ENCODE measurements at regions not wholly inside any gene's neighbourhood (a gene's known extent, or its start where the extent isn't known, plus 50 kb on each side); places are given as distances from the start of the nearest gene placed in this dataset.
A peak's percentile ranks its signal among the peaks of the same experiment; 100 is the strongest.

DNA sequence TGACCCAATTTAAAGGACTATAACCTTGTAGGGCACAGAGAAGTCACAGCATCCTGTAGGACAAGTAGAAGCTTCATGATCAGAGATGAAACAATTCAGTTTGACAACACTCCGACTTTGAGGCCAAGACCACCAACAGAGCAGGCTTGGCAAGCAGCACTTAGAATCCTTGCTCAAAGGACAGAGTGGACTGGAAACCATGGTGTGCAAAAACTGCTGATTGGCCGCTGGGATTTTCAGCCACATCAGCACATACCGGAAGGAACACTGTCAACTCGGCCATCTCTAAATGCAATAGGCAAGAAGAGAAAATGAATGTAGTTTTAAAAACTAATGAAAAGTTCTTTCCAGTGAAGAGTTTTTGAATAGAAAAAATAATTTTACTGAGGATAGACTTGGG lies 92.0 kb upstream of the PRMT6 start:
- no peak for DNase-seq
- Histone ChIP-seq H3K9me3 (ENCODE audit: severe bottlenecking) (no peaks in the 10 kb centered on the region), H3K27me3 (ENCODE audit: insufficient read depth, low read depth, severe bottlenecking) (no peaks in the 10 kb centered on the region), H3K27ac (no peak overlapping the region), H3K36me3 (no peaks in the 10 kb centered on the region), H3K4me3 (ENCODE audit: low read depth, low read length) (no peak overlapping the region)
- TF ChIP-seq, protein P1, sequence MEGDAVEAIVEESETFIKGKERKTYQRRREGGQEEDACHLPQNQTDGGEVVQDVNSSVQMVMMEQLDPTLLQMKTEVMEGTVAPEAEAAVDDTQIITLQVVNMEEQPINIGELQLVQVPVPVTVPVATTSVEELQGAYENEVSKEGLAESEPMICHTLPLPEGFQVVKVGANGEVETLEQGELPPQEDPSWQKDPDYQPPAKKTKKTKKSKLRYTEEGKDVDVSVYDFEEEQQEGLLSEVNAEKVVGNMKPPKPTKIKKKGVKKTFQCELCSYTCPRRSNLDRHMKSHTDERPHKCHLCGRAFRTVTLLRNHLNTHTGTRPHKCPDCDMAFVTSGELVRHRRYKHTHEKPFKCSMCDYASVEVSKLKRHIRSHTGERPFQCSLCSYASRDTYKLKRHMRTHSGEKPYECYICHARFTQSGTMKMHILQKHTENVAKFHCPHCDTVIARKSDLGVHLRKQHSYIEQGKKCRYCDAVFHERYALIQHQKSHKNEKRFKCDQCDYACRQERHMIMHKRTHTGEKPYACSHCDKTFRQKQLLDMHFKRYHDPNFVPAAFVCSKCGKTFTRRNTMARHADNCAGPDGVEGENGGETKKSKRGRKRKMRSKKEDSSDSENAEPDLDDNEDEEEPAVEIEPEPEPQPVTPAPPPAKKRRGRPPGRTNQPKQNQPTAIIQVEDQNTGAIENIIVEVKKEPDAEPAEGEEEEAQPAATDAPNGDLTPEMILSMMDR (IDR thresholded peaks at IDR 0.05; ENCODE audit: low read depth, low read length) = no peak

DNA sequence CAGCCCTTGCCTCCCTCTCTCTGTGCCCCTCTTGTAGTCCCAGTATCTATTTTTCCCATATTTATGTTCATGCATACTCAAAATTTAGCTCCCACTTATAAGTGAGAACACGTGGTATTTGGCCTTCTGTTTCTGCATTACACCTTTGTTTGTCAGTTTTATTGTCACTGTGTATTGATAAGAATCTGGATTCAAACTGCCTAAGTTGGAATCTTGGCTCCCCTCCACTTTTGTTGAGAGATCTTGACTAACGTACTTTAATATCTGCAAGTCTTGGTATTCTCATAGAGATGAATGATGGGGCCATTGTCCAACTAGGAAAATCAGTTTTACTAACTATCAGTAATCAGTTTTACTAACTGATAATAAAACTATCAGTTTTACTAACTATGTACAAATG lies 87.8 kb upstream of the PRMT6 start:
- TF ChIP-seq, protein P1 (IDR thresholded peaks at IDR 0.05; ENCODE audit: low read depth, low read length) = no peak
- no peaks in the 10 kb centered on the region for H3K36me3 ChIP-seq
- no peaks in the 10 kb centered on the region for H3K9me3 ChIP-seq (ENCODE audit: severe bottlenecking)
- no peak overlapping the region for H3K4me3 ChIP-seq (ENCODE audit: low read depth, low read length)
- H3K27me3 ChIP-seq (ENCODE audit: insufficient read depth, low read depth, severe bottlenecking) = no peaks in the 10 kb centered on the region
- DNase-seq = no peak
- H3K27ac ChIP-seq = no peak overlapping the region

DNA sequence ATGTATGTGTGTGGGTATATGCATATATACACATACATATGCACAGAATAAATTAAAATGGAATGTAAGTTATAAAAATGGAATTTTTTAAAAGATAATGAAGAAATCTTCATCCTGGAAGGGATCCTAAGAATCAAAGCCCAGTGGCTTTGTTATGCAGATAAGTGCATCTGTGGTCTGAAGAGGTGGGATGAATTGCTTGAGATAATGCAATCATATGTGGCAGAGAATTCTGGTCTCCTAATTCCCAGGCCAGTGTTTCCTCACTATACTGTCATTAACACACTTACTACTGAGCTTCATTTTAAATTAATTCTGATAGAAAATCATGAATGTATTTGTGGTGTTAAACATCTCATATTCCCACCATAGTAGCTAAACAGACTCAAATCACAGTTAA lies 86.7 kb upstream of the PRMT6 start:
- Histone ChIP-seq H3K27ac (no peak overlapping the region), H3K27me3 (ENCODE audit: insufficient read depth, low read depth, severe bottlenecking) (no peaks in the 10 kb centered on the region), H3K36me3 (no peaks in the 10 kb centered on the region), H3K9me3 (ENCODE audit: severe bottlenecking) (no peaks in the 10 kb centered on the region), H3K4me3 (ENCODE audit: low read depth, low read length) (no peak overlapping the region)
- no peak for DNase-seq
- TF ChIP-seq, protein P1 (IDR thresholded peaks at IDR 0.05; ENCODE audit: low read depth, low read length) = no peak

DNA sequence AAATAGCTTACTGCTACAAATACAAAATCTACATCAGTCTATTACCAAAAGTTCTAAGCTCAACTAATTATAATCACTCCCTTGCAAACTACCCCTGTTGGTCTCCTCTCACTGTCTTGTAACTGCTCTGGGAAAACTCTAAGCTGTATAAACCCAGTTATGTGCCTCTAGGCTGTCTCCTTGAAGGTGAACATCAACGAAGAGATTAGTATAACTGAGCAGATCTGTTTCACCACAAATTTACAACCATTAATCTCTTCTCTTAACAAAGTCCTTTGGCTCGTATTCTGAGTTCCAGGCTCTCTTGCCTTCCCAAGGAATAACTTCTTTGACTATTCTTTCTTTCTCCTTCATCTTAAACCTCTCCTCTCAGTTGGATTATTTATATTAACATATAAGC lies 84.4 kb upstream of the PRMT6 start:
- Histone ChIP-seq H3K4me3 (ENCODE audit: low read depth, low read length) (no peak overlapping the region), H3K36me3 (no peaks in the 10 kb centered on the region)
- TF ChIP-seq, protein P1 (IDR thresholded peaks at IDR 0.05; ENCODE audit: low read depth, low read length) = no peak

DNA sequence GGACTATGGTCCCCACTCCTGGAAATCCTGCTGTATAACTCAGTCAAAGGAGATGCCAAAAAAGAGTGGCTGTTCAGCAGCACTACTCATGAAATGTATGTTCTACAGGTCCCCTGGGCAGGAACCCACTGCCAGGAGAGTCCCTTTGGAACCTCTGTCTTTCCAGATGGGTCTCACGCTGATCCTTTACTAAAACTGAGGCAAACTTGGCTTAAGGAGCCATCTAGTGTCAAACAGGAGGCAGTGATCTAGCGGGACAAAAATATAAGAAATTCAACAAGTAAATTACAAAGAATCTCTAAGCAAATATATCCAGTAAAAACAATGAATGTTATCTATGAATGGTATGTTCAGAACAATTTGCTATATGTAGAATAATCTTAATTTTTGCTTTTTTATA lies 80.5 kb upstream of the PRMT6 start:
- no peaks in the 10 kb centered on the region for H3K27me3 ChIP-seq (ENCODE audit: insufficient read depth, low read depth, severe bottlenecking)
- TF ChIP-seq, protein P1 (IDR thresholded peaks at IDR 0.05; ENCODE audit: low read depth, low read length) = peak; percentile 29; the same call in 1 of the 2 replicates
- H3K4me3 ChIP-seq (ENCODE audit: low read depth, low read length) = no peak overlapping the region
- no peak for DNase-seq
- H3K9me3 ChIP-seq (ENCODE audit: severe bottlenecking) = no peaks in the 10 kb centered on the region
- H3K27ac ChIP-seq = no peak overlapping the region
- H3K36me3 ChIP-seq = no peaks in the 10 kb centered on the region

More for the DNA sequence above, 84.4 kb upstream of the PRMT6 start:
- DNase-seq = no peak
- Histone ChIP-seq H3K9me3 (ENCODE audit: severe bottlenecking) (no peaks in the 10 kb centered on the region), H3K27me3 (ENCODE audit: insufficient read depth, low read depth, severe bottlenecking) (no peaks in the 10 kb centered on the region), H3K27ac (no peak overlapping the region)

All from WERI-Rb-1 (cell line).